C4-2B (cell line): ENCODE measurements at regions not wholly inside any gene's neighbourhood (a gene's known extent, or its start where the extent isn't known, plus 50 kb on each side); places are given as distances from the start of the nearest gene placed in this dataset.
"Not testable (repeated sequence)": the region's sequence is repeated elsewhere in the genome, so short reads cannot be mapped to it uniquely, and the experiment has no call there.

ENCODE experiments used
- H3K27ac ChIP-seq: fragments of 450-650 bp; 2 replicates; pipeline ENCODE4 v1.5.1; 2017
- ZFX ChIP-seq: fragments of 450-650 bp; IDR thresholded peaks from 2 replicates; pipeline ENCODE4 v1.6.1; 2017
- TF ChIP-seq, protein P1 (sequence below): fragments of 450-650 bp; conservative IDR thresholded peaks from 2 replicates; pipeline ENCODE4 v1.5.1; 2017; ENCODE audit warnings: mild to moderate bottlenecking

DNA sequence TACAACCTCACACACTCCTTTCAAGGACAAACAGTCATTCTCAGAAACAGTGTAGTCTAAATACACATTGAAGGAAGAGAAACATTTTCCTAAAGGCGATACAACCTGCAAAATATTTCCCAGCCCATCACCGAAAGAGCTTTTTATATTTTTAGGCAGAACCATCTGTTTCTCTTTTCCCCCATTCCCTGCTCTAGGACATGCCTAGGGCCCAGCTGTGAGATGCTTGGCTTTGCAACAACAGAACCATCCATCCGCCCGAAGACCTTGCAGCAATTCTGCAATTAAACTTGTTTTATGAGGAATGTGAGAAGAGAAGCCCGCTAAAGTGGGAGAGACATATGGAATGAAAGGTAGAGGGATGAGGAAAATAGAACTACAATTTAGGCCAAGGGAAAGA, 105.6 kb upstream of the RFX8 start:
- no peak overlapping the region for H3K27ac ChIP-seq
- TF ChIP-seq, protein P1, sequence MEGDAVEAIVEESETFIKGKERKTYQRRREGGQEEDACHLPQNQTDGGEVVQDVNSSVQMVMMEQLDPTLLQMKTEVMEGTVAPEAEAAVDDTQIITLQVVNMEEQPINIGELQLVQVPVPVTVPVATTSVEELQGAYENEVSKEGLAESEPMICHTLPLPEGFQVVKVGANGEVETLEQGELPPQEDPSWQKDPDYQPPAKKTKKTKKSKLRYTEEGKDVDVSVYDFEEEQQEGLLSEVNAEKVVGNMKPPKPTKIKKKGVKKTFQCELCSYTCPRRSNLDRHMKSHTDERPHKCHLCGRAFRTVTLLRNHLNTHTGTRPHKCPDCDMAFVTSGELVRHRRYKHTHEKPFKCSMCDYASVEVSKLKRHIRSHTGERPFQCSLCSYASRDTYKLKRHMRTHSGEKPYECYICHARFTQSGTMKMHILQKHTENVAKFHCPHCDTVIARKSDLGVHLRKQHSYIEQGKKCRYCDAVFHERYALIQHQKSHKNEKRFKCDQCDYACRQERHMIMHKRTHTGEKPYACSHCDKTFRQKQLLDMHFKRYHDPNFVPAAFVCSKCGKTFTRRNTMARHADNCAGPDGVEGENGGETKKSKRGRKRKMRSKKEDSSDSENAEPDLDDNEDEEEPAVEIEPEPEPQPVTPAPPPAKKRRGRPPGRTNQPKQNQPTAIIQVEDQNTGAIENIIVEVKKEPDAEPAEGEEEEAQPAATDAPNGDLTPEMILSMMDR: no peak
- no peak for TF ChIP-seq ZFX

DNA sequence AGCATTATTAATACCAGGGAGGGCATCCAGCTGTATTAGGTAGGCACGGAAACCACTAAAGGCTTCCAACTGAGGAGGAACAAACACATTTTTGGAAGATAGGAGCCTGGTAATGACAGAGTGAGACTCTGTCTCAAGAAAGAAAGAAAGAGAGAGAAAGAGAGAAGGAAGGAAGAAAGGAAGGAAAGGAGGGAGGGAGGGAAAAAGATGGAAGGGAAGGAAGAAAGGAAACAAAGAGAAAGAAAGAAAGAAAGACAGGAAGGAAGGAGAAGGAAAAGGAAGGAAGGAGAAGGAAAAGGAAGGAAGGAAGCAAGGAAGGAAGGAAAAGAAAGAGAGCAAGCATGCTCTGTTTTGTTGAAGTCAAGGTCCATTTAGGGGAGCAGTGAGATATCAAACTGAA, 103.8 kb upstream of the RFX8 start:
- TF ChIP-seq, protein P1: no peak
- TF ChIP-seq ZFX: no peak
- no peak overlapping the region for H3K27ac ChIP-seq

DNA sequence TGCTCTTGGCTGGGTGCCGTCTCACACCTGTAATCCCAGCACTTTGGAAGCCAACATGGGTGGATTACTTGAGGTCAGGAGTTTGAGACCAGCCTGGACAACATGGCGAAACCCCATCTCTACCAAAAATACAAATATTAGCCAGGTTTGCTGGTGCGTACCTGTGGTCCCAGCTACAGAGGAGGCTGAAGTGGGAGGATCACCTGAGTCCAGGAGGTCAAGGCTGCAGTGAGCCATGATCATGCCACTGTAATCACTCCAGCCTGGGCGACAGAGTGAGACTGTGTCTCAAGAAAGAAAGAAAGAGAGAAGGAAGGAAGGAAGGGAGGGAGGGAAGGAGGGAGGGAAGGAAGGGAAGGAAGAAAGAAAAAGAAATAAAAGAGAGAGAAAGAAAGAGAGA, 103.2 kb upstream of the RFX8 start:
- not testable (repeated sequence) for H3K27ac ChIP-seq

DNA sequence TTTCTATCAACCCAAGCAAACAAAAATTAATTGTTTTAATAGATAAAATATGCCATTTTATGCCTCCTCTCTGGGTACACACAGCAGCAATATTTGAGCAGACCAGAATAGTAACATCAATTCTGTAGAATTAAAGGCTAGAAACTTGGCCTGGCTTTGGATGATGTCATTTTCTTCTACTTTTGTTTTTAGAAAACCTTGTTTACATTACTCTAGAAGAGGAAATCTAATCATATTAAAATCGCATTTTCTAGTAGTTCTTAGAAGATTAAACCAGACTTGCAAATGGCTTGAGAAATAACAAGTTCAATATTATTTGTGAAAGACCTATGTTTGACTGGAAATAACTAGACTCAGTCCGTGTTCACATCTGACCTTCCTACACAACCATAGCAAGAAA, 102.3 kb upstream of the RFX8 start:
- TF ChIP-seq, protein P1: no peak
- TF ChIP-seq ZFX: no peak
- H3K27ac ChIP-seq: no peak overlapping the region

DNA sequence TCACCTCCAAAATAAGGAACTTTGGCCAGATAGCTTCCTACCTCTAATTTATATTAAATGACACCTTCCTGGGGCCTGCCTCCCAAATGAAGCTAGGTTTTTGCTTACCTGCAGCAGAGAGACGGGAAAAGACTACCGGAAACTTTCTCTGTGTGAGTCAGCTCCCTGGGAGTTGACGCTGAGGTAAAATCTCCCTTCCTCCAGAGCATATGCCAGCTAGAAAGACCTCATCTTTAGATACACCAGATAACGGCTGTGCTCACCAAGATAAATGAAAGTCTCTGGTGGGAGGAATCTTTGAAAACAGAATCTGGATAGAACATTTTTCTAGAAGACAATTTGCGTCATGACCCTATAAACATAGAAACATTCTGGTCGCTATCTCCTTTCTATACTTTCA, 99.7 kb upstream of the RFX8 start:
- TF ChIP-seq, protein P1: no peak
- no peak for TF ChIP-seq ZFX
- no peak overlapping the region for H3K27ac ChIP-seq

DNA sequence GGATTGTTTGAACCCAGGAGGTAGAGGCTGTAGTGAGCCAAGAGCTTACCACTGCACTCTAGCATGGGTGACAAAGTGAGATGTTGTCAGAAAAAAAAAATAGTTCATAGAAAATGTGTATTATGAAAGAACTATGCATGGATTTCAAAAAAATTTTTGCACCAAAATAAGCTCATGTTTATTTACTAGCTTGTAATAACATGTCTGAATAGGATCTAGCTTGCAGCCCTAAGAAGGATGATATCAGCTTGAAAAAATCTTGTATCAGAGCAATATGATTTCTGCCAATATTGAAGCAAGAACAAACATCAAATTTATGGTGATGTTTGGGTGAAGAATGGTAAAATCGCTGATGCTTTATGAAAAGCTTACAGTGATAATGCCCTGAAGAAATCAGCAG, 97.0 kb upstream of the RFX8 start:
- no peak for TF ChIP-seq ZFX
- TF ChIP-seq, protein P1: no peak
- no peak overlapping the region for H3K27ac ChIP-seq

DNA sequence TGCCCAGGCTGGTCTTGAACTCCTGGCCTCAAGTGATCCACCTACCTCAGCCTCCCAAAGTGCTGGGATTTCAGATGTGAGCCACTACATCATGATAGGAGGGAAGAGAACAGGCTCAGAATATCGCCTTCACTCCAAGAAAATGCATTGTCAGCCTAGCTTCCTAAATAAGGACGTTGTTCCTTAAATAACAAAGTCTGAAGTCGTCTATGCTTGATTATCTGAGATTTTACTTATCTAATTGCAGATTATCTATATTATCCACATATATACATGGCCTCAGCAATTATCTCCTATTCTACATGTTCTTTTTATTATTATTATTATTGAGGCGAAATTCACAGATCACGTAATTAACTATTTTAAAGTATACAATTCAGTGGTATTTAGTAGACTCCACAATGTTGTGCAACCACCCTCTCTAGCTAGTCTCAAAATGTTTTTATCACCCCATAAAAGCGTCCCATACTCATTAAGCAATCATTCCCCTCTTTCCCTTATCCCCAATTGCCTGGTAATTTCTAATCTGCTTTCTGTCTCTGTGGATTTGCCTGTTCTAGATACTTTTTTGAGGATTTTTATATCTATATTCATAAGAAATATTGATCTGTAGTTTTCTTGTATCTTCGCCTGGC, 95.1 kb upstream of the RFX8 start:
- no peak overlapping the region for H3K27ac ChIP-seq
- TF ChIP-seq, protein P1: no peak
- TF ChIP-seq ZFX: no peak

DNA sequence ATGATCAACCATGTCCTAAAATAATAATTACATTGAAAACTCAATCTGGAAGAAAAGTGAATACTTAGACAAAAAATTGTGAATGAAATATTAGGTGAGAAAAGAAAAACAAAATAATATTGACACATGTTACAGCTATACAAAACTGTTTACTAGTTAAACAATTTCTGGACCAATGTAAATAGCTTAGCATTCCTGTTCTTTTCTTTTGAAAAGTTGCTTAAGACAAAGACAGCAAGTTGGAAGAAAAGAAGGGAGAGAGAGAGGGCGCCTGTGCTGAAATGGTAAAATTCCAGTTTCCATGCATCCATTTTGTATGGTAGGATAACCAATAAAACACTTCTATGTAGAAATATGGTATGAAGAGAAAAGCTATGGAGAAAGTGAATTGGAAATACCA, 94.1 kb upstream of the RFX8 start:
- H3K27ac ChIP-seq: no peak overlapping the region
- TF ChIP-seq, protein P1: no peak
- no peak for TF ChIP-seq ZFX
